K562 (cell line): ENCODE measurements at regions not wholly inside any gene's neighbourhood (a gene's known extent, or its start where the extent isn't known, plus 50 kb on each side); places are given as distances from the start of the nearest gene placed in this dataset.

Source experiments
- ATAC-seq: fragments of 200-7000 bp; cut with Tn5 transposase; 3 replicates; pipeline ENCODE4 v1.9.1; 2020; ENCODE audit warnings: moderate library complexity
- BruUV-seq: library from RNA; stranded (reverse); fragments of 400-500 nt; replicated peaks from 2 replicates; lab custom pipeline; 2021; lab: Mats Ljungman, UMichigan
- CTCF ChIA-PET: fragments of 300-600 bp; formaldehyde crosslinking; extraction: SDS; loops from one replicate; lab custom pipeline; 2021; ENCODE audit warnings: low intra/inter-chr PET ratio; lab: Yijun Ruan, JAX
- POLR2A ChIA-PET: fragments of 300-600, 350-650 bp; sonication (Branson Sonifier 250); formaldehyde crosslinking; extraction: SDS; loops from one replicate; lab custom pipeline; 2021; ENCODE audit warnings: antibody characterized with exemption, inconsistent platforms; lab: Yijun Ruan, JAX
- DNase-seq, 4 experiments: peaks; one replicate each; pipeline versions ENCODE4 v3.0.0 to v3.0.0-alpha.2; 2011 to 2018; ENCODE audit warnings: low spot score in 3 of 4, mixed read lengths in 3 of 4; ENCODE audit errors: extremely low read depth in 1 of 4
- FAIRE-seq: peaks from 2 replicates; lab custom pipeline; 2011; peaks lifted over from hg19 to GRCh38; lab: Jason Lieb, UNC
- H2AFZ ChIP-seq: 2 replicates; pipeline ENCODE4 v1.6.0; 2011; ENCODE audit warnings: low read depth, low read length, control low read depth, inconsistent platforms
- H3K27ac ChIP-seq: fragments of 200-600 bp; 3 replicates; pipeline ENCODE4 v1.8.0; 2011; ENCODE audit warnings: low read depth, mild to moderate bottlenecking, control low read depth, inconsistent platforms, low read length, moderate library complexity, mixed read lengths; ENCODE audit errors: extremely low read depth
- H3K27me3 ChIP-seq, 2 experiments: fragments of 300-600 bp in 1 of 2; 2 replicates in 1 of 2; 3 replicates in 1 of 2; pipeline versions ENCODE4 v1.6.0 to v1.8.0; 2011; ENCODE audit warnings: inconsistent platforms in 2 of 2, low read length in 2 of 2, mild to moderate bottlenecking in 1 of 2, mixed read lengths in 1 of 2, moderate library complexity in 1 of 2; ENCODE audit not compliant: control insufficient read depth in 2 of 2, insufficient read depth in 2 of 2
- H3K36me3 ChIP-seq: fragments of 300-600 bp; 3 replicates; pipeline ENCODE4 v1.8.0; 2011; ENCODE audit warnings: mild to moderate bottlenecking, low read length, inconsistent platforms; ENCODE audit not compliant: control insufficient read depth, insufficient read depth
- H3K4me1 ChIP-seq, 2 experiments: fragments of 200-600 bp in 1 of 2; replicated peaks in 1 of 2; 2 replicates in 1 of 2; 3 replicates in 1 of 2; pipeline versions ENCODE4 v1.5.1 to v1.8.0; 2011; ENCODE audit warnings: inconsistent platforms in 2 of 2, low read length in 2 of 2, mild to moderate bottlenecking in 1 of 2, mixed read lengths in 1 of 2, moderate library complexity in 1 of 2; ENCODE audit not compliant: control insufficient read depth in 2 of 2, insufficient read depth in 2 of 2
- H3K4me2 ChIP-seq: 2 replicates; pipeline ENCODE4 v1.6.1; 2011; ENCODE audit warnings: low read length, control low read depth, inconsistent platforms, mixed read lengths; ENCODE audit not compliant: insufficient read depth
- H3K4me3 ChIP-seq: fragments of 200-600 bp; sonication (generic), shearing (Covaris generic); 2 replicates; pipeline ENCODE4 v1.5.1; 2016; ENCODE audit warnings: control low read depth, inconsistent platforms
- H3K79me2 ChIP-seq: fragments of 200-600 bp; 3 replicates; pipeline ENCODE4 v1.8.0; 2011; ENCODE audit warnings: low read length, inconsistent platforms; ENCODE audit not compliant: control insufficient read depth, insufficient read depth
- H3K9ac ChIP-seq, 2 experiments: 2 replicates each; pipeline versions ENCODE4 v1.6.0 to v1.6.1; 2011; ENCODE audit warnings: low read depth in 2 of 2, low read length in 2 of 2, control low read depth in 1 of 2, inconsistent platforms in 1 of 2, mild to moderate bottlenecking in 1 of 2, mixed read lengths in 1 of 2; ENCODE audit not compliant: insufficient read depth in 1 of 2
- H3K9me1 ChIP-seq: one replicate; pipeline ENCODE4 v1.6.0; 2011; ENCODE audit warnings: inconsistent platforms, mild to moderate bottlenecking, low read length, moderate library complexity; ENCODE audit not compliant: control insufficient read depth, insufficient read depth
- H3K9me3 ChIP-seq: replicated peaks from 2 replicates; pipeline ENCODE4 v1.5.1; 2011; ENCODE audit warnings: low read depth, low read length, inconsistent platforms; ENCODE audit not compliant: control insufficient read depth, insufficient read depth
- H4K20me1 ChIP-seq: replicated peaks from 2 replicates; pipeline ENCODE4 v1.6.1; 2011; ENCODE audit warnings: low read length, inconsistent platforms, mixed read lengths; ENCODE audit not compliant: control insufficient read depth, insufficient read depth
- MTA2 ChIP-seq: fragments of 450-650 bp; IDR thresholded peaks from 2 replicates; pipeline ENCODE4 v1.6.1; 2016; ENCODE audit warnings: low read depth
- MYC ChIP-seq, 2 experiments: fragments of 250-450 bp in 1 of 2; sonication (Bioruptor Pico) in 1 of 2; IDR thresholded peaks; 2 replicates each; pipeline versions ENCODE4 v1.5.1 to v1.6.1; 2012 to 2021; ENCODE audit warnings: low read depth in 2 of 2, borderline replicate concordance in 1 of 2, improper control_type of control experiment in 1 of 2, low read length in 1 of 2, mild to moderate bottlenecking in 1 of 2, moderate library complexity in 1 of 2
- NR2C2 ChIP-seq, 2 experiments: fragments of 200-800 bp in 1 of 2; sonication (Bioruptor generic) in 1 of 2; sonication (generic) in 1 of 2; formaldehyde crosslinking in 1 of 2; IDR thresholded peaks; 2 replicates each; pipeline versions ENCODE4 v1.6.1 to v1.8.0; 2016 to 2022; ENCODE audit warnings: mild to moderate bottlenecking in 1 of 2, missing compliant biosample characterization in 1 of 2, missing genetic modification characterization in 1 of 2, missing genetic modification reagents in 1 of 2
- PATZ1 ChIP-seq: fragments of 250-450 bp; sonication (Bioruptor Pico); IDR thresholded peaks from 2 replicates; pipeline ENCODE4 v1.5.0; 2020; ENCODE audit warnings: mild to moderate bottlenecking, borderline replicate concordance
- PREB ChIP-seq: sonication (generic); formaldehyde crosslinking; IDR thresholded peaks from 2 replicates; pipeline ENCODE4 v1.8.1; 2023; ENCODE audit warnings: mild to moderate bottlenecking, missing genetic modification reagents
- TCFL5 ChIP-seq: fragments of 250-450 bp; sonication (Bioruptor Pico); conservative IDR thresholded peaks from 2 replicates; pipeline ENCODE4 v1.6.1; 2021; ENCODE audit warnings: mild to moderate bottlenecking, moderate library complexity, matching md5 sums
- WGBS: fragments of 100-300 bp; shearing (Covaris generic); methylation state at CpG from one replicate; pipeline ENCODE4 v1.1.6; 2016; ENCODE audit warnings: low coverage, mixed read lengths; ENCODE audit not compliant: insufficient coverage; ENCODE audit errors: missing lambda C conversion rate; 5-methylcytosine and 5-hydroxymethylcytosine counted together
- in situ Hi-C: fragments of 300-500 bp; cut with MboI; formaldehyde crosslinking; loops from 4 replicates; pipeline ENCODE4 v1.15.0; 2018; ENCODE audit warnings: inconsistent platforms, mixed read lengths
- intact Hi-C: fragments of 100-400 bp; cut with micrococcal nuclease; formaldehyde crosslinking; loops from 2 replicates; pipeline ENCODE4 v1.14.2; 2022

GRCh38 chr4:136009258-136009832 is 1522.9 kb downstream of the PCDH18 start:
- DNase-seq (no peak), ATAC-seq (no peak)
- Histone ChIP-seq H3K9me3 (no peaks in the 10 kb centered on the region; the same call in 1 of the 2 replicates), H3K4me2 (no peak overlapping the region), H3K36me3 (no peaks in the 10 kb centered on the region), H3K9ac (no peak overlapping the region), H3K79me2 (no peaks in the 10 kb centered on the region), H2AFZ (no peak overlapping the region), H3K27ac (no peak overlapping the region), H3K4me3 (no peak overlapping the region), H3K27me3 (no peaks in the 10 kb centered on the region)
- no TSS peak for BruUV-seq
- in situ Hi-C loops (no loop called here), intact Hi-C loops (no loop called here)
- CTCF ChIA-PET, result no interaction called here
- POLR2A ChIA-PET, result no interaction called here
- 6% methylated on average over 6 of the region's 6 CpGs for WGBS
- no peak for TF ChIP-seq MYC (IDR thresholded peaks at IDR 0.05; ENCODE audit: low read depth, low read length)
- no peak for TF ChIP-seq MYC (CRISPR knock-in tag; IDR thresholded peaks at IDR 0.05; ENCODE audit: borderline replicate concordance, low read depth)
- TF ChIP-seq TCFL5, result no peak
- TF ChIP-seq PATZ1 (CRISPR knock-in tag), result no peak
- no peak for TF ChIP-seq NR2C2 (CRISPR knock-in tag; IDR thresholded peaks at IDR 0.05)
- TF ChIP-seq NR2C2 (tag; IDR thresholded peaks at IDR 0.05), result no peak
- no peak for TF ChIP-seq MTA2
- TF ChIP-seq PREB, result no peak
- TF ChIP-seq, all 486 proteins: peak for 0
- FAIRE-seq, result no peak
- Histone ChIP-seq H3K4me1 (no peaks in the 10 kb centered on the region), H4K20me1 (no peaks in the 10 kb centered on the region), H3K9me1 (no peaks in the 10 kb centered on the region)
